Smooth muscle cell (in vitro differentiated cells): ENCODE measurements at regions not wholly inside any gene's neighbourhood (a gene's known extent, or its start where the extent isn't known, plus 50 kb on each side); places are given as distances from the start of the nearest gene placed in this dataset.

Experiments used
- DNase-seq: peaks from one replicate; lab custom pipeline; 2025; ENCODE audit not compliant: unreplicated experiment; lab: John Stamatoyannopoulos, UW
- H2AFZ ChIP-seq: fragments of 200-600 bp; sonication (generic); 2 replicates; pipeline ENCODE4 v1.6.0; 2016; ENCODE audit warnings: antibody characterized with exemption, low read depth, mild to moderate bottlenecking
- H3F3A ChIP-seq: fragments of 200-600 bp; sonication (generic); 2 replicates; pipeline ENCODE4 v1.6.0; 2017; ENCODE audit warnings: antibody characterized with exemption, low read depth
- H3K27ac ChIP-seq: fragments of 200-600 bp; sonication (generic); 2 replicates; pipeline ENCODE4 v1.5.1; 2016; ENCODE audit warnings: low read depth, mild to moderate bottlenecking
- H3K27me3 ChIP-seq: fragments of 200-600 bp; sonication (generic); 2 replicates; pipeline ENCODE4 v1.6.1; 2016; ENCODE audit warnings: low read depth, mild to moderate bottlenecking
- H3K36me3 ChIP-seq: fragments of 200-600 bp; sonication (generic); 2 replicates; pipeline ENCODE4 v1.5.1; 2016; ENCODE audit warnings: low read depth
- H3K4me1 ChIP-seq: fragments of 200-600 bp; sonication (generic); 2 replicates; pipeline ENCODE4 v1.5.1; 2016; ENCODE audit warnings: low read depth
- H3K4me2 ChIP-seq: fragments of 200-600 bp; sonication (generic); 2 replicates; pipeline ENCODE4 v1.6.0; 2016; ENCODE audit warnings: mild to moderate bottlenecking
- H3K4me3 ChIP-seq: fragments of 200-600 bp; sonication (generic); 2 replicates; pipeline ENCODE4 v1.5.1; 2016; ENCODE audit warnings: mild to moderate bottlenecking
- H3K79me2 ChIP-seq: fragments of 200-600 bp; sonication (generic); 2 replicates; pipeline ENCODE4 v1.6.0; 2016; ENCODE audit warnings: low read depth, mild to moderate bottlenecking
- H3K9ac ChIP-seq: fragments of 200-600 bp; sonication (generic); 2 replicates; pipeline ENCODE4 v1.6.0; 2016; ENCODE audit warnings: low read depth
- H3K9me3 ChIP-seq: fragments of 200-600 bp; sonication (generic); replicated peaks from 2 replicates; pipeline ENCODE4 v1.5.1; 2016; ENCODE audit warnings: low read depth
- H4K20me1 ChIP-seq: fragments of 200-600 bp; sonication (generic); 2 replicates; pipeline ENCODE4 v1.6.0; 2016; ENCODE audit warnings: low read depth
- WGBS: methylation state at CpG from one replicate; pipeline ENCODE4 v1.1.7; 2016; ENCODE audit warnings: low lambda C conversion rate; 5-methylcytosine and 5-hydroxymethylcytosine counted together
- TF ChIP-seq, protein P1 (sequence below): fragments of 200-600 bp; sonication (generic); IDR thresholded peaks from 2 replicates; pipeline ENCODE4 v1.5.1; 2017; ENCODE audit warnings: borderline replicate concordance, mild to moderate bottlenecking, antibody characterized with exemption; ENCODE audit not compliant: insufficient read depth, poor library complexity, severe bottlenecking

DNA sequence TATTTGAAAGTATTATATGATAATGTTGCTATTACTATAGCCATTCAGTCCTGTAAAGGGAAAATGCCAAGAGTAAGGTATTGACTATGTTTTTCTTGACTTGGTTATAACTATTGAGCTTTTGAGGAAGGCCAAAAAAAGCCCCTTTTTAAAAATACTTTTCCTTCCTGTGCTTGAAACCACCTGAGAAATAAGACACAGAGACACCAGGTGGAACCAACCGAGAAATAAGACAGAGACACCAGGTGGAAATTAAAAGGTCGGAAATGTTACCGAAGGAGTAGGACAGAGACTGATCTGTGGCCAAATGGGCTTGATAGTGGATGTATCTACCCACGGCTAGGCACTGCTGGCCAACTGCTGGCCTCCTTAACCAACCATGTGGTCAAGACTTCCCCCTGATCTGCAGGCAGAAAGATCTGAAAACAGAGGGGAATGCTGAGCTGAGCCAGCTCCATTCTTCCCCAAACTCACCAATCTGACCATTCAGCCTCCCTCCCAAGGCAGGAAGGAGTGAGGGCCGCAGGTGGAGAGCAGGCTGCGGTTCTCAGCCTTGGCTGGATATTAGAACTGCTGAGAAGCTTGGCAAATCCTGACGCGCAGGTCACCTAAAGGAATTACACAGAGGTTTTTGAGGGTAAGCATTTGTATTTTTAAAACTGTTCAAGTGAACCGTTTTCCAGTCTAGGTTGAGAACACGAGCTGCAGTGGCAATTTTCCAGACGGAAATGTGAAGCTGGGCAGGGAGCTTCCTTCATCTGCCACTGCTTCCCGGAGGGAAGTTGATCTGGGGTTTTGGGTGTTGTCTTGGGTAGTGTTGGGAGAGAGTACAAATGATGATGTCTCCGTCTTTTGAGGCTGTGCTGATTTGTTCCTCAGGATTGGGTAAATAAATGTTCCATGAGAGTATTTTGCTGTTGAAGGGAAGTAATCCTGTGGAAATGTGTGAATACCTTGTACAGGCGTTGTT is 121.7 kb upstream of the EXOC2 start:
- WGBS: 94% methylated on average over 14 of the region's 14 CpGs
- no peaks in the 10 kb centered on the region for H3K4me1 ChIP-seq
- no peak overlapping the region for H3K27ac ChIP-seq
- peaks cover 3% of the 10 kb centered on the region for H3K27me3 ChIP-seq
- H3K4me3 ChIP-seq: no peak overlapping the region
- no peaks in the 10 kb centered on the region for H3K79me2 ChIP-seq
- DNase-seq: no peak
- no peaks in the 10 kb centered on the region for H3K9me3 ChIP-seq
- H2AFZ ChIP-seq: no peak overlapping the region
- no peak overlapping the region for H3K4me2 ChIP-seq
- TF ChIP-seq, protein P1, sequence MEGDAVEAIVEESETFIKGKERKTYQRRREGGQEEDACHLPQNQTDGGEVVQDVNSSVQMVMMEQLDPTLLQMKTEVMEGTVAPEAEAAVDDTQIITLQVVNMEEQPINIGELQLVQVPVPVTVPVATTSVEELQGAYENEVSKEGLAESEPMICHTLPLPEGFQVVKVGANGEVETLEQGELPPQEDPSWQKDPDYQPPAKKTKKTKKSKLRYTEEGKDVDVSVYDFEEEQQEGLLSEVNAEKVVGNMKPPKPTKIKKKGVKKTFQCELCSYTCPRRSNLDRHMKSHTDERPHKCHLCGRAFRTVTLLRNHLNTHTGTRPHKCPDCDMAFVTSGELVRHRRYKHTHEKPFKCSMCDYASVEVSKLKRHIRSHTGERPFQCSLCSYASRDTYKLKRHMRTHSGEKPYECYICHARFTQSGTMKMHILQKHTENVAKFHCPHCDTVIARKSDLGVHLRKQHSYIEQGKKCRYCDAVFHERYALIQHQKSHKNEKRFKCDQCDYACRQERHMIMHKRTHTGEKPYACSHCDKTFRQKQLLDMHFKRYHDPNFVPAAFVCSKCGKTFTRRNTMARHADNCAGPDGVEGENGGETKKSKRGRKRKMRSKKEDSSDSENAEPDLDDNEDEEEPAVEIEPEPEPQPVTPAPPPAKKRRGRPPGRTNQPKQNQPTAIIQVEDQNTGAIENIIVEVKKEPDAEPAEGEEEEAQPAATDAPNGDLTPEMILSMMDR: no peak
- H3K9ac ChIP-seq: no peak overlapping the region
- no peaks in the 10 kb centered on the region for H3F3A ChIP-seq
- no peaks in the 10 kb centered on the region for H4K20me1 ChIP-seq
- no peaks in the 10 kb centered on the region for H3K36me3 ChIP-seq

GRCh38 chr6:811831-812230 is 118.9 kb upstream of the EXOC2 start:
- no peak for DNase-seq
- TF ChIP-seq, protein P1: no peak
- Histone ChIP-seq H3K36me3 (no peaks in the 10 kb centered on the region), H3K27ac (no peak overlapping the region), H3K9me3 (no peaks in the 10 kb centered on the region), H2AFZ (no peak overlapping the region), H3K79me2 (no peaks in the 10 kb centered on the region), H3K4me1 (no peaks in the 10 kb centered on the region), H3F3A (no peaks in the 10 kb centered on the region), H3K27me3 (peaks cover 3% of the 10 kb centered on the region), H3K4me3 (no peak overlapping the region), H4K20me1 (no peaks in the 10 kb centered on the region), H3K4me2 (no peak overlapping the region), H3K9ac (no peak overlapping the region)
- WGBS: 95% methylated on average over 2 of the region's 2 CpGs

DNA sequence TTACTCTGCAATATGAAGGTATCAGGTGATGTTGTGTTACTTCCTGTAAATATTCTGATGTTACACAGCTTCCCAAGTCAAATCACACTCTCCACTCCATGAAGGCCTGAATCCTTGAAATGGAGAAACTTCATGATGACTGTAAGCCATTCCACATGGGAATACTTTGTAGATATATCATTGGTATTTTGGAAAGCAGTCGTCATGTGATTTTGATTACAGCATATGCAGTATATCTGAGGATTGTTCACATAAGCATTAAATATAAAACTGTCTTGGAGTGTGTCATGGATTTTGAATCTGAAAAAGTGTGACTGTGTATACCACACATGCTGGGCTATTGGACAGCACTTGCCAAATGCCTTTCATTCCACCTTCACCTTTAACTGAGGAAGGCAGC is 118.3 kb upstream of the EXOC2 start:
- 75% methylated on average over 1 of the region's 1 CpG for WGBS
- no peak overlapping the region for H3K4me2 ChIP-seq

More for the DNA sequence above, 118.3 kb upstream of the EXOC2 start:
- Histone ChIP-seq H3K4me3 (no peak overlapping the region), H4K20me1 (no peaks in the 10 kb centered on the region), H2AFZ (no peak overlapping the region), H3K27ac (no peak overlapping the region), H3K79me2 (no peaks in the 10 kb centered on the region), H3K9ac (no peak overlapping the region), H3F3A (no peaks in the 10 kb centered on the region), H3K36me3 (no peaks in the 10 kb centered on the region), H3K4me1 (no peaks in the 10 kb centered on the region), H3K27me3 (peaks cover 3% of the 10 kb centered on the region), H3K9me3 (no peaks in the 10 kb centered on the region)
- DNase-seq: no peak
- TF ChIP-seq, protein P1: no peak
